Pancreas (tissue), 10 donors: ENCODE measurements at regions not wholly inside any gene's neighbourhood (a gene's known extent, or its start where the extent isn't known, plus 50 kb on each side); places are given as distances from the start of the nearest gene placed in this dataset.

Source experiments
- ATAC-seq, 4 donors: fragments of 200-7000 bp; cut with Tn5 transposase; one replicate each; pipeline versions ENCODE4 v1.8.0 to v1.9.1; 2020; ENCODE audit warnings: mild to moderate bottlenecking in 4 of 4, moderate library complexity in 4 of 4
- DNase-seq, 6 donors: peaks; one replicate each; pipeline ENCODE4 v3.0.0-alpha.2; 2020
- FAIRE-seq: peaks from 2 replicates; lab custom pipeline; 2012; peaks lifted over from hg19 to GRCh38; lab: Jason Lieb, UNC
- H3K27ac ChIP-seq, 4 donors: fragments of 200-600 bp; sonication (generic); 1 replicate in 3 of 4; 2 replicates in 1 of 4; pipeline versions ENCODE4 v1.5.0 to v1.8.0; 2020
- H3K27me3 ChIP-seq, 4 donors: fragments of 200-600 bp; one replicate each; pipeline ENCODE4 v1.8.0; 2021
- H3K36me3 ChIP-seq, 3 donors: fragments of 200-600 bp; sonication (generic) in 1 of 3; one replicate each; pipeline versions ENCODE4 v1.5.0 to v1.8.0; 2020 to 2021
- H3K4me1 ChIP-seq, 3 donors: fragments of 200-600 bp; one replicate each; pipeline ENCODE4 v1.8.0; 2021
- H3K4me3 ChIP-seq, 4 donors: fragments of 200-600 bp; sonication (generic) in 2 of 4; one replicate each; pipeline versions ENCODE4 v1.5.0 to v1.8.0; 2020 to 2021
- H3K9me3 ChIP-seq, 4 donors: fragments of 200-600 bp; one replicate each; pipeline ENCODE4 v1.8.0; 2021
- WGBS, 2 donors: extraction: QIAGEN DNeasy Blood & Tissue Kit; methylation state at CpG; one replicate each; pipeline ENCODE4 v1.1.7; 2013; 5-methylcytosine and 5-hydroxymethylcytosine counted together
- intact Hi-C, 3 donors: fragments of 100-400 bp; cut with DNase I; formaldehyde crosslinking; loops; one replicate each; pipeline versions ENCODE4 v1.11.1 to v1.14.2; 2022
- TF ChIP-seq, protein P1 (sequence below), 4 donors: fragments of 200-600 bp; sonication (generic) in 3 of 4; IDR thresholded peaks; one replicate each; pipeline versions ENCODE4 v1.5.0 to v1.8.0; 2021; ENCODE audit warnings: antibody characterized with exemption in 4 of 4
- donor health status: healthy with polysubstance abuse.
- donor health status: DM: no; HTN: no; CAD: no; lungs with moderate emphysema.
- donor health status: DM: no; HTN: no; CAD: no.
- donor health status: control.
- donor health status: control.
- donor health status: Bipolar disorder and iron deficiency.
- donor health status: DM: yes; HTN: yes; CAD: no.
- donor health status: DM: no; HTN: no; CAD: no.
- donor health status: DM: no; HTN: no; CAD: no.
- donor health status: DM: yes; HTN: yes; CAD: no.

DNA sequence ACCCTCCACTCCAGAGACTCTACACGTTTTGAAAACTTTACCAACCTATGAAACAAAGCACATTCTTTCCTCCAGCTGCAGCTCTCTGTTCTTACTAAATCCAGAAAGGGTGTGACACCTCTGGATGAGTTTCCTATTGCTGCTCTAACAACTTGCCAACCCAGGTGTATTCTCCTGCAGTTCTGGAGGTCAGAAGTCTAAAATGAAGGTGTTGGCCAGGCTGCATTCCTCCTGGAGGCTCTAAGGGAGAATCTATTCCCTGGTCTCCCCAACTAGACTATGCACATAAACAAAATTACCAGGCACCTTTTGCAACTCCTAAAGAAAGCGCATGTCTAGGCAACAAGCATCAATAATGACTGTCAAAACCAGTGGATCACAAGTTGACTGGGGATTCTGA, 128.8 kb downstream of the NUFIP1 start:
- Histone ChIP-seq H3K4me3 (no peak overlapping the region), H3K9me3 (no peaks in the 10 kb centered on the region), H3K36me3 (no peaks in the 10 kb centered on the region), H3K27ac (no peak overlapping the region), H3K27me3 (no peaks in the 10 kb centered on the region), H3K4me1 (peaks cover 0 to 2% (median under 1%) of the 10 kb centered on the region in 3 donors)
- FAIRE-seq (no peak), DNase-seq (no peak), ATAC-seq (no peak)
- TF ChIP-seq, protein P1, sequence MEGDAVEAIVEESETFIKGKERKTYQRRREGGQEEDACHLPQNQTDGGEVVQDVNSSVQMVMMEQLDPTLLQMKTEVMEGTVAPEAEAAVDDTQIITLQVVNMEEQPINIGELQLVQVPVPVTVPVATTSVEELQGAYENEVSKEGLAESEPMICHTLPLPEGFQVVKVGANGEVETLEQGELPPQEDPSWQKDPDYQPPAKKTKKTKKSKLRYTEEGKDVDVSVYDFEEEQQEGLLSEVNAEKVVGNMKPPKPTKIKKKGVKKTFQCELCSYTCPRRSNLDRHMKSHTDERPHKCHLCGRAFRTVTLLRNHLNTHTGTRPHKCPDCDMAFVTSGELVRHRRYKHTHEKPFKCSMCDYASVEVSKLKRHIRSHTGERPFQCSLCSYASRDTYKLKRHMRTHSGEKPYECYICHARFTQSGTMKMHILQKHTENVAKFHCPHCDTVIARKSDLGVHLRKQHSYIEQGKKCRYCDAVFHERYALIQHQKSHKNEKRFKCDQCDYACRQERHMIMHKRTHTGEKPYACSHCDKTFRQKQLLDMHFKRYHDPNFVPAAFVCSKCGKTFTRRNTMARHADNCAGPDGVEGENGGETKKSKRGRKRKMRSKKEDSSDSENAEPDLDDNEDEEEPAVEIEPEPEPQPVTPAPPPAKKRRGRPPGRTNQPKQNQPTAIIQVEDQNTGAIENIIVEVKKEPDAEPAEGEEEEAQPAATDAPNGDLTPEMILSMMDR (IDR thresholded peaks at IDR 0.05): no peak
- intact Hi-C loops: no loop called here
- 78 to 82% methylated on average over 2 of the region's 2 CpGs for WGBS, 2 donors

DNA sequence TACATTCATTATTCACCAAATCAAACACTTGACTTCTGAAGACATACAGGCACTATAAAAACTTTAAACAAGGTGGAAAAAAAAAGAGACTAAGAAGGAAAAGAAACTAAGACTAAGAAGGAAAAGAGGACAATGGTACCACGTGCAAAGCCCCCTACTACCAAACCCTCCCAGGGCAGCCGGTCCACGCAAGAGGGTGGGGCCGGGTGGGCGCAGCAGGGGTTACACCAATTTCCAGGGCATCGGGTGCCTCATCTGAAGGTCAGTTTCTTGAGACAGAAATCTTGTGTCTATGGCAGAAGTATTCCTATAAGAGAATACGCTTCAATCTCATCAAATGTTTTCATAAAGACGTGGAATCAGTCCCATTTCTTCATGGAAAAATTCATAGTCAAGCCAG, 131.5 kb downstream of the NUFIP1 start:
- Histone ChIP-seq H3K27me3 (no peaks in the 10 kb centered on the region), H3K27ac (no peak overlapping the region), H3K36me3 (no peaks in the 10 kb centered on the region), H3K9me3 (no peaks in the 10 kb centered on the region), H3K4me3 (no peak overlapping the region), H3K4me1 (peaks cover 15 to 22% (median 19%) of the 10 kb centered on the region in 3 donors)
- intact Hi-C loops: no loop called here
- ATAC-seq (no peak), DNase-seq (no peak), FAIRE-seq (no peak)
- TF ChIP-seq, protein P1 (IDR thresholded peaks at IDR 0.05): no peak
- 79% methylated on average over 8 of the region's 8 CpGs for WGBS, 2 donors

DNA sequence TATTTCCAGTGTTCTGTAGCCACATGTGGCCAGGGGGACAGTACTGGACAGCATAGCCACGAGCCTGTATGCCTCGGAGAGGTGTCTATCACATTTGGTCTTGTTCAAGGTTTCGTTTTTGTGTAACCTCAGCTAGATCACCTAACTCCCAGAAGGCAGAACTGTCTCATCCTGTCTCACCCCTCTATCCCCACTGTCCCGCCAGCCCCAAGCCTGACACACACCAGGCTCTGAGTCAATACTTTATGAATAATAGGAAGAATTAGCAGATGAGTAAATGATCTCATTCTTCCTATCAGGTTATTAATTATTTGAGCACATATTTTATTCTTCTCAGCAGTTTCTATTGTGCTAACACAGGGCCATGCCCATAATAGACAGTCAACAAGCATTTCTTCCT, 132.2 kb downstream of the NUFIP1 start:
- no peaks in the 10 kb centered on the region for H3K36me3 ChIP-seq
- H3K4me1 ChIP-seq: peaks cover 15 to 28% (median 26%) of the 10 kb centered on the region in 3 donors
- intact Hi-C loops: no loop called here
- WGBS, 2 donors: 85 to 88% methylated on average over 4 of the region's 4 CpGs
- no peaks in the 10 kb centered on the region for H3K27me3 ChIP-seq
- DNase-seq: no peak
- no peak overlapping the region for H3K27ac ChIP-seq
- TF ChIP-seq, protein P1 (IDR thresholded peaks at IDR 0.05): no peak
- no peak for ATAC-seq
- no peaks in the 10 kb centered on the region for H3K9me3 ChIP-seq
- no peak for FAIRE-seq
- H3K4me3 ChIP-seq: no peak overlapping the region

DNA sequence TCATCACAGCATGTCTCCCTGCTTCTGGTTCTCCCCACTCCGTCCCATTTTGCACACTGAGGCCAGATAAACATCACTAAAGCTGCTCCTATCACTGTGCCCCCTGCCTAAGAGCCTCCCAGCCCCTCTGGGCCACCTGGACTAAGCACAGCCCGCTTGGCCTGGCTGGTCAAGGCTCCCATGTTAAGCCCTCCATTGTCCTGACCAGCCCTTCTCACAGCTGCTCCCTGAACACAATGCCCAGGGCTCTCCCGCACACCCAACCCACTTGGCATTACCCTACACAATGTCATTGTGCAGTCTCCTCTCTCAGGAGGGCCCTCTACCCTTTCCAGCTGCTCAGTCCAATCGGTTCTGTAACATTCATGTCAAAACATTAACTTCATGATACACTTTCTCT, 133.4 kb downstream of the NUFIP1 start:
- peaks cover 15 to 32% (median 28%) of the 10 kb centered on the region in 3 donors for H3K4me1 ChIP-seq
- no peaks in the 10 kb centered on the region for H3K36me3 ChIP-seq
- 73 to 77% methylated on average over 4 of the region's 4 CpGs for WGBS, 2 donors
- H3K9me3 ChIP-seq: no peaks in the 10 kb centered on the region
- H3K27ac ChIP-seq: peak overlapping the region in 2 of 4 donors; percentile 77 to 89
- TF ChIP-seq, protein P1 (IDR thresholded peaks at IDR 0.05): no peak
- no peaks in the 10 kb centered on the region for H3K27me3 ChIP-seq
- no peak for FAIRE-seq
- intact Hi-C loops: no loop called here
- H3K4me3 ChIP-seq: no peak overlapping the region
- ATAC-seq: no peak
- no peak for DNase-seq

DNA sequence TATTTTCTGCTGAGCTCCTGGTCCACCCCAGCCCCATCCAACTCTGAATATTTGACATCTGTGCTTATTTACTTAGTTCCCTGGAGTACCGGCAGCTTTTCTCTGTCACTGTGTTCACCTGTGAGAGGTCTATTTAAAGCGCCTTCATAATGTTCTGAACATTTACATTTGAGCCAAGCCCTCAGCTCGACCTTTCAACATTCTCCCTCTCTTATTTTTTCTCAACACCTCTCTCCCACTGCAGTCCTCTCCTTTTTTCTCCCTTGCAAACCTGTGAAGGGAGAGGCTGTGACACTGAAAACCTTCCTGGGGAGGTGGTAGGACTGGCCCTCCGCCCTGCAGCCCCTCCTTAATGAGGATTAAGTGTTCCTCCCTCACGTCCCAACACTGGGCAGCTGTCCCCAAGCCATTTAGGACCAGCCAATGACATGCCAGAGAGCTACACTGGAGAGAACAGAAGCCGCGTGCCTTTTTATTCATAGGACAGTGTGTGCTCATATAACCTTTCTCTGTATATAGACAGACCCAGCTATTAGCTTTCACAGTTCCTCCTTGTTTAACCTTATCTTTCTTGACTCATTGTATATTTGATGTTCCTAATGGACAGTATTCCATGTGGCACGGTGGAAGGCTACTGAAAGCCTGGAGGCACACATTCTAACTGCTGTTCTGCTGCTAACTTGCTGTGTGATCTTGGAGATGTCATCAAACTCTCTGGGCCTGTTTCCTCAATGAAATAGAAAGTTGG, 134.8 kb downstream of the NUFIP1 start:
- 10 to 15% methylated on average over 8 of the region's 8 CpGs for WGBS, 2 donors
- Histone ChIP-seq H3K4me1 (peaks cover 15 to 40% (median 39%) of the 10 kb centered on the region in 3 donors), H3K36me3 (no peaks in the 10 kb centered on the region), H3K9me3 (no peaks in the 10 kb centered on the region), H3K27me3 (no peaks in the 10 kb centered on the region), H3K4me3 (peak overlapping the region in 1 of 4 donors; percentile 23), H3K27ac (peak overlapping the region; percentile 77 to 89 (median 83))
- no peak for FAIRE-seq
- TF ChIP-seq, protein P1 (IDR thresholded peaks at IDR 0.05): no peak
- ATAC-seq: peak; percentile 84 to 92 (median 87)
- intact Hi-C loops: no loop called here
- DNase-seq: peak in 4 of 6 donors; percentile 67 to 74 (median 70)
